ENCODE measurements at regions not wholly inside any gene's neighbourhood (a gene's known extent, or its start where the extent isn't known, plus 50 kb on each side); places are given as distances from the start of the nearest gene placed in this dataset.

- no peak for DNase-seq (ENCODE audit: insufficient read length, low spot score, missing footprints)
- Histone ChIP-seq H4K20me1 (ENCODE audit: insufficient read depth, low read length) (no peaks in the 10 kb centered on the region), H3K36me3 (ENCODE audit: insufficient read depth, low read length) (no peaks in the 10 kb centered on the region), H3K4me3 (ENCODE audit: insufficient read depth, low read length) (no peak overlapping the region), H3K27me3 (ENCODE audit: insufficient read depth, low read length) (peaks cover 63% of the 10 kb centered on the region), H3K9me3 (ENCODE audit: low read depth, low read length) (no peaks in the 10 kb centered on the region), H3K4me1 (ENCODE audit: insufficient read depth, low read length) (no peaks in the 10 kb centered on the region), H3K27ac (ENCODE audit: low read depth, low read length) (no peak overlapping the region), H3K4me2 (ENCODE audit: insufficient read depth, low read length) (no peak overlapping the region), H2AFZ (ENCODE audit: low read length) (no peak overlapping the region), H3K79me2 (ENCODE audit: insufficient read depth, low read length) (no peaks in the 10 kb centered on the region)
- TF ChIP-seq CTCF (IDR thresholded peaks at IDR 0.05; ENCODE audit: extremely low read depth, low read depth, low read length): no peak
Observed at GRCh38 chr16:86285421-86285820, 224.9 kb upstream of the FOXF1 start.

- H3K4me1 ChIP-seq (ENCODE audit: insufficient read depth, low read length): no peaks in the 10 kb centered on the region
- H3K4me2 ChIP-seq (ENCODE audit: insufficient read depth, low read length): no peak overlapping the region
- H3K27me3 ChIP-seq (ENCODE audit: insufficient read depth, low read length): peaks cover 70% of the 10 kb centered on the region
- no peak for TF ChIP-seq CTCF (IDR thresholded peaks at IDR 0.05; ENCODE audit: extremely low read depth, low read depth, low read length)
- no peaks in the 10 kb centered on the region for H3K36me3 ChIP-seq (ENCODE audit: insufficient read depth, low read length)
- H2AFZ ChIP-seq (ENCODE audit: low read length): no peak overlapping the region
- no peak for DNase-seq (ENCODE audit: insufficient read length, low spot score, missing footprints)
- no peaks in the 10 kb centered on the region for H3K9me3 ChIP-seq (ENCODE audit: low read depth, low read length)
- no peaks in the 10 kb centered on the region for H4K20me1 ChIP-seq (ENCODE audit: insufficient read depth, low read length)
- H3K27ac ChIP-seq (ENCODE audit: low read depth, low read length): no peak overlapping the region
- H3K4me3 ChIP-seq (ENCODE audit: insufficient read depth, low read length): no peak overlapping the region
- H3K79me2 ChIP-seq (ENCODE audit: insufficient read depth, low read length): no peaks in the 10 kb centered on the region
Observed at GRCh38 chr16:86285938-86286921, 224.1 kb upstream of the FOXF1 start.

- Histone ChIP-seq H3K9me3 (ENCODE audit: low read depth, low read length) (no peaks in the 10 kb centered on the region), H3K4me3 (ENCODE audit: insufficient read depth, low read length) (no peak overlapping the region), H3K27me3 (ENCODE audit: insufficient read depth, low read length) (peaks cover 75% of the 10 kb centered on the region), H4K20me1 (ENCODE audit: insufficient read depth, low read length) (no peaks in the 10 kb centered on the region), H3K4me1 (ENCODE audit: insufficient read depth, low read length) (no peaks in the 10 kb centered on the region), H3K79me2 (ENCODE audit: insufficient read depth, low read length) (no peaks in the 10 kb centered on the region), H3K36me3 (ENCODE audit: insufficient read depth, low read length) (no peaks in the 10 kb centered on the region), H2AFZ (ENCODE audit: low read length) (no peak overlapping the region), H3K27ac (ENCODE audit: low read depth, low read length) (no peak overlapping the region), H3K4me2 (ENCODE audit: insufficient read depth, low read length) (no peak overlapping the region)
- TF ChIP-seq CTCF (IDR thresholded peaks at IDR 0.05; ENCODE audit: extremely low read depth, low read depth, low read length): no peak
- DNase-seq (ENCODE audit: insufficient read length, low spot score, missing footprints): no peak
Observed at GRCh38 chr16:86286991-86287663, 223.2 kb upstream of the FOXF1 start.

GRCh38 chr16:86287664-86288201 is 222.6 kb upstream of the FOXF1 start:
- no peaks in the 10 kb centered on the region for H3K9me3 ChIP-seq (ENCODE audit: low read depth, low read length)
- TF ChIP-seq CTCF (IDR thresholded peaks at IDR 0.05; ENCODE audit: extremely low read depth, low read depth, low read length): no peak
- no peak overlapping the region for H2AFZ ChIP-seq (ENCODE audit: low read length)
- H3K4me1 ChIP-seq (ENCODE audit: insufficient read depth, low read length): no peaks in the 10 kb centered on the region
- no peaks in the 10 kb centered on the region for H3K36me3 ChIP-seq (ENCODE audit: insufficient read depth, low read length)
- no peak overlapping the region for H3K4me3 ChIP-seq (ENCODE audit: insufficient read depth, low read length)
- DNase-seq (ENCODE audit: insufficient read length, low spot score, missing footprints): no peak
- no peaks in the 10 kb centered on the region for H3K79me2 ChIP-seq (ENCODE audit: insufficient read depth, low read length)
- no peak overlapping the region for H3K27ac ChIP-seq (ENCODE audit: low read depth, low read length)
- H4K20me1 ChIP-seq (ENCODE audit: insufficient read depth, low read length): no peaks in the 10 kb centered on the region
- peaks cover 74% of the 10 kb centered on the region for H3K27me3 ChIP-seq (ENCODE audit: insufficient read depth, low read length)
- no peak overlapping the region for H3K4me2 ChIP-seq (ENCODE audit: insufficient read depth, low read length)
